Inflammatory macrophage (primary cell): ENCODE measurements at regions not wholly inside any gene's neighbourhood (a gene's known extent, or its start where the extent isn't known, plus 50 kb on each side); places are given as distances from the start of the nearest gene placed in this dataset.
A peak's percentile ranks its signal among the peaks of the same experiment; 100 is the strongest.

Experiments used
- DNase-seq, 2 donors: peaks; one replicate each; pipeline ENCODE4 v3.0.0-alpha.2; 2020 to 2022

- DNase-seq: no peak
Observed at GRCh38 chrX:96311366-96311765, 373.3 kb upstream of the DIAPH2 start.

- no peak for DNase-seq
Observed at GRCh38 chrX:96314985-96315384, 369.7 kb upstream of the DIAPH2 start.

GRCh38 chrX:96361844-96362243 lies 322.8 kb upstream of the DIAPH2 start:
- no peak for DNase-seq

- peak; percentile 45 to 55 for DNase-seq
Observed at GRCh38 chrX:96372313-96373046, 312.2 kb upstream of the DIAPH2 start.

GRCh38 chrX:96373047-96373355 lies 311.6 kb upstream of the DIAPH2 start:
- DNase-seq: no peak

GRCh38 chrX:96376266-96376665 lies 308.4 kb upstream of the DIAPH2 start:
- no peak for DNase-seq

- no peak for DNase-seq
Observed at GRCh38 chrX:96379951-96380350, 304.7 kb upstream of the DIAPH2 start.

GRCh38 chrX:96382018-96382417 lies 302.6 kb upstream of the DIAPH2 start:
- DNase-seq: no peak

- DNase-seq: no peak
Observed at GRCh38 chrX:96383428-96383827, 301.2 kb upstream of the DIAPH2 start.

GRCh38 chrX:96386325-96386724 lies 298.3 kb upstream of the DIAPH2 start:
- no peak for DNase-seq

- no peak for DNase-seq
Observed at GRCh38 chrX:96386981-96387380, 297.7 kb upstream of the DIAPH2 start.

- no peak for DNase-seq
Observed at GRCh38 chrX:96387801-96388200, 296.8 kb upstream of the DIAPH2 start.

- no peak for DNase-seq
Observed at GRCh38 chrX:96389281-96390047, 295.2 kb upstream of the DIAPH2 start.

- peak in 1 of 2 donors; percentile 18 for DNase-seq
Observed at GRCh38 chrX:96394598-96394997, 290.0 kb upstream of the DIAPH2 start.

GRCh38 chrX:96403446-96403845 lies 281.2 kb upstream of the DIAPH2 start:
- no peak for DNase-seq

- no peak for DNase-seq
Observed at GRCh38 chrX:96405842-96406241, 278.8 kb upstream of the DIAPH2 start.

- DNase-seq: no peak
Observed at GRCh38 chrX:96407072-96407471, 277.6 kb upstream of the DIAPH2 start.

GRCh38 chrX:96407501-96407900 lies 277.1 kb upstream of the DIAPH2 start:
- no peak for DNase-seq

GRCh38 chrX:96407981-96408380 lies 276.7 kb upstream of the DIAPH2 start:
- DNase-seq: no peak

GRCh38 chrX:96410927-96411326 lies 273.7 kb upstream of the DIAPH2 start:
- DNase-seq: no peak

- no peak for DNase-seq
Observed at GRCh38 chrX:96417695-96418094, 266.9 kb upstream of the DIAPH2 start.

- peak; percentile 14 to 33 for DNase-seq
Observed at GRCh38 chrX:96424007-96424406, 260.6 kb upstream of the DIAPH2 start.

- peak; percentile 45 to 75 for DNase-seq
Observed at GRCh38 chrX:96425200-96425599, 259.4 kb upstream of the DIAPH2 start.

GRCh38 chrX:96430756-96431455 lies 253.7 kb upstream of the DIAPH2 start:
- no peak for DNase-seq
